NT2/D1 (cell line): ENCODE measurements at regions not wholly inside any gene's neighbourhood (a gene's known extent, or its start where the extent isn't known, plus 50 kb on each side); places are given as distances from the start of the nearest gene placed in this dataset.

Source experiments
- SUZ12 ChIP-seq: IDR thresholded peaks from 2 replicates; pipeline ENCODE4 v1.6.1; 2011; ENCODE audit not compliant: insufficient read length, insufficient read depth; ENCODE audit errors: extremely low read depth
- YY1 ChIP-seq: IDR thresholded peaks from 2 replicates; pipeline ENCODE4 v1.6.1; 2011; ENCODE audit not compliant: insufficient read length, insufficient read depth
- ZNF274 ChIP-seq: IDR thresholded peaks from 2 replicates; pipeline ENCODE4 v1.6.1; 2011; ENCODE audit warnings: mild to moderate bottlenecking, low read depth, low read length

DNA sequence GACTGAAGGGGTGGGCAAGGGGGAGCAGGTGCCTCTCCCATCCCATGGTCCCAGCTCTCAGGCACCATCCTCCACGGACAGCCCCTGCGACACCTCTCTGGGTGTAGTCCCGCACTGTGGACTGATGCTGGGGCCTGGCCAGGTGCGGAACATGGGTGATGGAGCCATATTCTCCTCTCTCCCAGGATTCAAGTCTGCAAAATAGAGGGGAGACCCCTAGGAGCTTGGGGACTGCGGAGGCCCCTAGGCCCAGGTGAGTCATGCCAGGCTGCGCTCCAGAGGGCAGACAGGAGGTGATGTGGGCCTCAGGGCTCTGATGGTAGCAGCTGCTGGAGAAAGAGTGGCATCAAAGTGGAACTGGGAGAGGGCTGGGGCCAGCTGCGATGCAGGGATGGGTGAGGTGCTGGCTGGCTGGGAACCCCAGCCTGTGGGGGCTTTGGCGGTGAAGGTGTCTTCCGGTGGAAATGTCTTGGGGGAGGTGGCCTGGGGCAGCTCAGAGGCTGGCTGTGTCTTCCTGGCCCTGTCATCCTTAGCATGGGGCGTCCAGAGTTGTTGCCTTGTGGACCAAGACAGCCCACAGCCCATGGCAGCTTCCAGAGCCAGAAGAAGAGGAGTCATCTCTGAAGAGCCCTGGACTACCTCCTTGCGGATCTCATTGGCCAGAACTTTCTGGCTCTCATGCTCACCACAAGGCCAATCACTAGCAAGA is 149.1 kb downstream of the KIF26A start:
- no peak for TF ChIP-seq ZNF274
- TF ChIP-seq YY1 = no peak
- TF ChIP-seq SUZ12 = no peak
